ACC112 (cell line): ENCODE measurements at regions not wholly inside any gene's neighbourhood (a gene's known extent, or its start where the extent isn't known, plus 50 kb on each side); places are given as distances from the start of the nearest gene placed in this dataset.

Experiments
- H2AFZ ChIP-seq: fragments of 200-600 bp; sonication (generic); one replicate; pipeline ENCODE4 v1.6.0; 2017; ENCODE audit warnings: antibody characterized with exemption, low read length; ENCODE audit not compliant: unreplicated experiment
- H3K27ac ChIP-seq: fragments of 200-600 bp; sonication (generic); 2 replicates; pipeline ENCODE4 v1.5.1; 2014; ENCODE audit warnings: low read depth, mild to moderate bottlenecking, antibody characterized with exemption, low read length, moderate library complexity
- H3K27me3 ChIP-seq: fragments of 200-600 bp; sonication (generic); 2 replicates; pipeline ENCODE4 v1.6.1; 2014; ENCODE audit warnings: mild to moderate bottlenecking, antibody characterized with exemption, low read length, moderate library complexity, mixed read lengths; ENCODE audit not compliant: insufficient read depth
- H3K36me3 ChIP-seq: fragments of 200-600 bp; sonication (generic); 2 replicates; pipeline ENCODE4 v1.6.1; 2016; ENCODE audit warnings: mild to moderate bottlenecking, antibody characterized with exemption, low read length, moderate library complexity, mixed read lengths; ENCODE audit not compliant: insufficient read depth
- H3K4me1 ChIP-seq: fragments of 200-600 bp; sonication (generic); one replicate; pipeline ENCODE4 v1.6.1; 2016; ENCODE audit warnings: low read length, mixed read lengths; ENCODE audit not compliant: insufficient read depth, unreplicated experiment, control insufficient read depth
- H3K4me3 ChIP-seq: fragments of 200-600 bp; sonication (generic); 2 replicates; pipeline ENCODE4 v1.5.1; 2014; ENCODE audit warnings: mild to moderate bottlenecking, low read depth, low read length
- H3K79me2 ChIP-seq: fragments of 200-600 bp; sonication (generic); one replicate; pipeline ENCODE4 v1.6.0; 2016; ENCODE audit warnings: low read length; ENCODE audit not compliant: control insufficient read depth, unreplicated experiment, insufficient read depth

- Histone ChIP-seq H2AFZ (no peak overlapping the region), H3K36me3 (no peaks in the 10 kb centered on the region), H3K4me3 (no peak overlapping the region), H3K27me3 (no peaks in the 10 kb centered on the region), H3K79me2 (no peaks in the 10 kb centered on the region), H3K27ac (no peak overlapping the region), H3K4me1 (peaks cover 23% of the 10 kb centered on the region)
Observed at GRCh38 chr6:14716499-14717146, 529.2 kb upstream of the JARID2 start.

GRCh38 chr6:14717307-14717706, 528.6 kb upstream of the JARID2 start:
- H3K27me3 ChIP-seq = no peaks in the 10 kb centered on the region
- peaks cover 16% of the 10 kb centered on the region for H3K4me1 ChIP-seq
- no peak overlapping the region for H3K27ac ChIP-seq
- no peaks in the 10 kb centered on the region for H3K79me2 ChIP-seq
- H3K36me3 ChIP-seq = no peaks in the 10 kb centered on the region
- no peak overlapping the region for H2AFZ ChIP-seq
- H3K4me3 ChIP-seq = no peak overlapping the region

DNA sequence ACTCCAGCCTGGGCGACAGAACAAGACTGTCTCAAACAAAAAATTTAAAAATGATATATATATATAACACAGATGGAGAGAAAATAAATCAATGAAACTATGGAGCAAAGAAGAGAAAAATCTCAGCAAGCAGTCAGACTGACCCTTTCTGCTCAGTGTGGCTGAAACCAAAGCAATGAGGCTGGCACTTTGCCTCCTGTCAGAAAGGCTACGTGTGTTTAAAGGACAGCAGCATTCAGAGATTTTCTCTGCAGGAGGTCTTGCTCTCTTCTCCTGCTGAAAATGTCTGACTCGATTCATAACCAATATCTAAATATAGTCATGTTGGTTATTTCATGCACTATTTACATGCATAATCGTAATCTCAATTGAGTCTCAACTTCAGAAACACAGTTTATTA, 527.0 kb upstream of the JARID2 start:
- Histone ChIP-seq H3K4me3 (no peak overlapping the region), H3K27ac (no peak overlapping the region), H3K79me2 (no peaks in the 10 kb centered on the region), H3K4me1 (peaks cover under 1% of the 10 kb centered on the region), H3K27me3 (no peaks in the 10 kb centered on the region), H2AFZ (no peak overlapping the region), H3K36me3 (no peaks in the 10 kb centered on the region)

- no peak overlapping the region for H3K4me3 ChIP-seq
- no peak overlapping the region for H3K27ac ChIP-seq
- no peaks in the 10 kb centered on the region for H3K27me3 ChIP-seq
- no peaks in the 10 kb centered on the region for H3K36me3 ChIP-seq
- H2AFZ ChIP-seq = no peak overlapping the region
- no peaks in the 10 kb centered on the region for H3K79me2 ChIP-seq
- H3K4me1 ChIP-seq = no peaks in the 10 kb centered on the region
Observed at GRCh38 chr6:14719270-14719669, 526.6 kb upstream of the JARID2 start.

DNA sequence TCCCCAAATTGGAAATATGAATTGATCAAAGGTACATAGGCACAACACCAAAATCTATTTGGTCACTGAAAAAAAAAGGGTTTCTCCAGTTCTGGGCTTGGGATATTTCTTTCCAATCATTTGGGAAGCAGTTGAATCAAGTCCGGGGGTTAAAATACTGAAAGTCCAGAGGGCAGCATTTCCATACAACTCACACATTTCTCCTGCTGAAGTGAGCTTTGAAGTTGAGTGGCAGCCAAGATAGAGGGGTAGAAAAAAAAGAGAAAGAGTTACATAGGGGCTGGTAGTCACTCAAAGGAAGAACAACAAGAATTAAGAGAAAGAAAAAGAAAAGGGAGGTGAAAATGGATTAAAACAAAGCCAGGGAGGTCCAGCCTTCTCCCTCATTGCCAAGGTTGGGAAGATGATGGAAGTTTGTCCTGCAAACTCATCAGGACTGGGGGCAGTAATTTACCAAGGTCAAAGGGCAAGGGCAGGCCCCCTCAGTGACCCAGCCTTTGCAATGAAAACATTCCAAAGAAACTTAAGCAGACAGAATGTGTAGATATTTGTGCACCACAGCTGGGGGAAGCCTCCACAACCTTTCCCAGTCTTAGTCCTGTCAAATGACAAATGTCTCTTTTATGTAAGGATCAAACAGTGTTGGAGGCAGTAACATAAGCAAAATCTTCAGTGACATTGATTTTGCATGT, 525.3 kb upstream of the JARID2 start:
- peak overlapping the region; percentile 15; the same call in 1 of the 2 replicates for H3K27ac ChIP-seq

GRCh38 chr6:14721103-14721758, 524.6 kb upstream of the JARID2 start:
- Histone ChIP-seq H2AFZ (no peak overlapping the region), H3K4me1 (no peaks in the 10 kb centered on the region), H3K36me3 (no peaks in the 10 kb centered on the region), H3K79me2 (no peaks in the 10 kb centered on the region), H3K4me3 (no peak overlapping the region), H3K27me3 (no peaks in the 10 kb centered on the region), H3K27ac (0 out of 2 replicates have a peak overlapping the region, but pooled peaks have one; percentile 12)

More for the DNA sequence above, 525.3 kb upstream of the JARID2 start:
- no peaks in the 10 kb centered on the region for H3K27me3 ChIP-seq
- no peak overlapping the region for H2AFZ ChIP-seq
- H3K79me2 ChIP-seq = no peaks in the 10 kb centered on the region
- H3K4me3 ChIP-seq = no peak overlapping the region
- H3K36me3 ChIP-seq = no peaks in the 10 kb centered on the region
- no peaks in the 10 kb centered on the region for H3K4me1 ChIP-seq

GRCh38 chr6:14722001-14722562, 523.8 kb upstream of the JARID2 start:
- H3K4me3 ChIP-seq = no peak overlapping the region
- H3K79me2 ChIP-seq = no peaks in the 10 kb centered on the region
- no peaks in the 10 kb centered on the region for H3K36me3 ChIP-seq
- no peaks in the 10 kb centered on the region for H3K27me3 ChIP-seq
- no peak overlapping the region for H3K27ac ChIP-seq
- H3K4me1 ChIP-seq = no peaks in the 10 kb centered on the region
- H2AFZ ChIP-seq = no peak overlapping the region

DNA sequence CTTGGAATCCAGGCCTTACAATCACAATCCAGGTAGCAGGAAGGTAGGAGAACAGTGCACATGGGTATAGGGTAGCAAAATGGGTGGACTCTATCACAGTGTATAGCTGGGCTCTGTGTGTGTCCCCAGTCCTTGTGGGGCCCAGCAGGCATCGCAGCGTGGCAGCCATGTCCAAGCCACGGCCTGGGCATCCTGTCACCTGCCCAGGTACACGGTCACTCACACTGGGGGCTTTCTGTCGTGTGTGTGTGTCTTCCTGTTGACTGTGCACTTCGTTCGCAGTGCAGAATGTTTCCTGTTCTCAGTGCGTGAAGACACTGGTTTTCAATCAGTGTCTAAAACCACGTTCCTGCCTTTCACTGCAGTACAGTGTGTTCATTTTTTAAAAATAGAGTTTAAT, 523.2 kb upstream of the JARID2 start:
- Histone ChIP-seq H3K27ac (no peak overlapping the region), H3K27me3 (no peaks in the 10 kb centered on the region), H3K4me3 (no peak overlapping the region), H2AFZ (no peak overlapping the region), H3K79me2 (no peaks in the 10 kb centered on the region), H3K36me3 (no peaks in the 10 kb centered on the region), H3K4me1 (peaks cover 4% of the 10 kb centered on the region)

- H3K4me3 ChIP-seq = no peak overlapping the region
- no peak overlapping the region for H3K27ac ChIP-seq
- H3K36me3 ChIP-seq = no peaks in the 10 kb centered on the region
- H3K4me1 ChIP-seq = peaks cover 13% of the 10 kb centered on the region
- no peak overlapping the region for H2AFZ ChIP-seq
- H3K79me2 ChIP-seq = no peaks in the 10 kb centered on the region
- H3K27me3 ChIP-seq = no peaks in the 10 kb centered on the region
Observed at GRCh38 chr6:14723535-14724086, 522.3 kb upstream of the JARID2 start.

GRCh38 chr6:14724549-14724948, 521.3 kb upstream of the JARID2 start:
- Histone ChIP-seq H3K27ac (no peak overlapping the region), H3K4me1 (peaks cover 17% of the 10 kb centered on the region), H3K27me3 (no peaks in the 10 kb centered on the region), H3K36me3 (no peaks in the 10 kb centered on the region), H2AFZ (no peak overlapping the region), H3K79me2 (no peaks in the 10 kb centered on the region), H3K4me3 (no peak overlapping the region)
